ENCODE measurements at regions not wholly inside any gene's neighbourhood (a gene's known extent, or its start where the extent isn't known, plus 50 kb on each side); places are given as distances from the start of the nearest gene placed in this dataset.

- DNase-seq = no peak
- Histone ChIP-seq H4K20me1 (ENCODE audit: control insufficient read depth, insufficient read depth, insufficient read length) (no peaks in the 10 kb centered on the region), H2BK12ac (ENCODE audit: insufficient read length, low read depth, low read length) (no peak overlapping the region), H3T11ph (ENCODE audit: low read length) (no peak overlapping the region), H2AK5ac (ENCODE audit: insufficient read length, low read length) (no peak overlapping the region), H2BK5ac (ENCODE audit: insufficient read length, low read length) (no peak overlapping the region), H3K4me2 (ENCODE audit: insufficient read depth, insufficient read length, low read length) (no peak overlapping the region), H4K5ac (ENCODE audit: insufficient read length, low read depth, low read length) (no peak overlapping the region), H3K23me2 (ENCODE audit: insufficient read length, low read depth, low read length, poor library complexity, severe bottlenecking) (no peaks in the 10 kb centered on the region), H3K79me2 (ENCODE audit: insufficient read depth, low read length) (no peaks in the 10 kb centered on the region), H2BK120ac (ENCODE audit: low read depth, low read length, poor library complexity, severe bottlenecking) (no peak overlapping the region), H4K8ac (replicated peaks; ENCODE audit: insufficient read length, low read depth, low read length) (no peak overlapping the region), H3K18ac (ENCODE audit: insufficient read length, low read depth, low read length) (no peak overlapping the region), H2AFZ (ENCODE audit: low read length) (no peak overlapping the region), H3K79me1 (ENCODE audit: insufficient read depth, low read depth, low read length, poor library complexity, severe bottlenecking) (no peaks in the 10 kb centered on the region), H3K4ac (ENCODE audit: low read depth, low read length) (no peak overlapping the region), H3K9ac (ENCODE audit: extremely low read depth, insufficient read length, low read length) (no peak overlapping the region), H2BK15ac (ENCODE audit: low read depth, low read length) (no peak overlapping the region), H3K14ac (ENCODE audit: insufficient read depth, low read length) (no peak overlapping the region), H4K91ac (ENCODE audit: insufficient read length, low read depth, low read length) (no peak overlapping the region), H2BK20ac (ENCODE audit: low read depth, low read length, poor library complexity, severe bottlenecking) (no peak overlapping the region), H3K23ac (ENCODE audit: insufficient read length, low read depth, low read length) (no peak overlapping the region), H3K56ac (ENCODE audit: insufficient read length, low read depth, low read length) (no peak overlapping the region), H3K4me1 (ENCODE audit: insufficient read depth, low read length) (no peaks in the 10 kb centered on the region), H3K27me3 (ENCODE audit: insufficient read depth, low read length) (no peaks in the 10 kb centered on the region), H3K9me3 (ENCODE audit: control insufficient read depth, low read depth, low read length) (no peaks in the 10 kb centered on the region), H3K27ac (ENCODE audit: insufficient read length, low read depth, low read length) (no peak overlapping the region)
- no peak overlapping the region; a peak in 1 of 7 replicates for H3K27ac Mint-ChIP-seq
- H3K36me3 Mint-ChIP-seq (ENCODE audit: insufficient read depth in 1 of 3, low read depth in 3 of 3) = no peaks in the 10 kb centered on the region
- no peak overlapping the region for H3K4me3 Mint-ChIP-seq
- no peaks in the 10 kb centered on the region; the same call in 1 of the 2 replicates for H3K27me3 Mint-ChIP-seq (ENCODE audit: low read depth)
- WGBS (ENCODE audit: extremely low coverage, insufficient read length, low lambda C conversion rate) = no CpG with 5 or more reads among the region's 2 CpGs
- TF ChIP-seq CTCF (conservative IDR thresholded peaks at IDR 0.05) = no peak
- H3K4me1 Mint-ChIP-seq = peaks cover 14 to 16% of the 10 kb centered on the region in 2 experiments
- no peaks in the 10 kb centered on the region; a peak in 1 of 5 replicates for H3K9me3 Mint-ChIP-seq
Observed at GRCh38 chr4:154142664-154143063, 348.9 kb downstream of the DCHS2 start.

All from H9 (cell line).